GM19372 (cell line): ENCODE measurements at regions not wholly inside any gene's neighbourhood (a gene's known extent, or its start where the extent isn't known, plus 50 kb on each side); places are given as distances from the start of the nearest gene placed in this dataset.

ENCODE experiments used
- ATAC-seq: cut with Tn5 transposase; IDR thresholded peaks from one replicate; pipeline ENCODE4 v1.9.1; 2021; ENCODE audit warnings: mild to moderate bottlenecking, low read depth, moderate library complexity; ENCODE audit not compliant: unreplicated experiment

DNA sequence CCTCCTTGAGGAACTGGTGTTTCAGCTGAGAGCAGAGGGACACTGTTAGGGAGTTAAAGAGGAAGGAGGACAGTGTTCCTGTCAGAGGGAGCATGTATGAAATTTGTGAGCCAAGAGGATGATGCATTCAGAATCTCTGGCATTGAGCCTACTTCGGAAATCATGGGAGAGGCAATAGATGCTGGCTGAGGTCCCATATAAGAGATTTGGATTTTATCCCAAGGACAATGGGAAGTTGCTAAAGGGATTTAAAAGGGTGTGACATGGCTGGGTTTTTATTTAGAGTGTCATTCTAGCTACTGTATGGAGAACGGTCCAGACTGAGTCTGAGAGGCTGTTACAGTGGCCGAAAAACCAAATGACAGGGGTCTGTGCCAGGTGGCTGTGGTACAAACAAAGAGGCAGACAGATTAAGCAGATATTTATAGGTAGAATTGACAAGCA lies 403.2 kb upstream of the B3GALT2 start:
- ATAC-seq: no peak

GRCh38 chr1:193588311-193589082 lies 402.1 kb upstream of the B3GALT2 start:
- no peak for ATAC-seq

- ATAC-seq: no peak
Measured at GRCh38 chr1:193584731-193585239, 398.4 kb upstream of the B3GALT2 start.

GRCh38 chr1:193581341-193581740 lies 394.9 kb upstream of the B3GALT2 start:
- ATAC-seq: no peak

DNA sequence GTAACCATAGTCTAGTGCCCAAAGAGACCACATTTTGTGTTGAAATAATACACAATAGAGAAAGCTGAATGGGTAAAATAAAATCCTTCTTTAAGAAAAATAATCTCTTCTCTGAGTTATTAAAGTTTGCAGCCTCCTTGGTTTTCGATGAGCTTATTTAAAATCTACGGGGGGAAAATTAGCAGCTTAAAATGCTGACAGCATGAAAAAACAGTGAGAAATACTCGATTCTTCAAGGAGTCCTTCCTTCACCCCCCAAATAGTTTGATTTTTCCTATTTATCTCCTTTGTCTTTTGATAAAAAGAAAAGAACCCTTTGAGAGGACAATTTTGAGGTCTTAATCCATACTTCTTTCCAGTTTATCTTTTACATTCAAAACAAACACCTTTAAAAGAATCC lies 394.0 kb upstream of the B3GALT2 start:
- no peak for ATAC-seq

DNA sequence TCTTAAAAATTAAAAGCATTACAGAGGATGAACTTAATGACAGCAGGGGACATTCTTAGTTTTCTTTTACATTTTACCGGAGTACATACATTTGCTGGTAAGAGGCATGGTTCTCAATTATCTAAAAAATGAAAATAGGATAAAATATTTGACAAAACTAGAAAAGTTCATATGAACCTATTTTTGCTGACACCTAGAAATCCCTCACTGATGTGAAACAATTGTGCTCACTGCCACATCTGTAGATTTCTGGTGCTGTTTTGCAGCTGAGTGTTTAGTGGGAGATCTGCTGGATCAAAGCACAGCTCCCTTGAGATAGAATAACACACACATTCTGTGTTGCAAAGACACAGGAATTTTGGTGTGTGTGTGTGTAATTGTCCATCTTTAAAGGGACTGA lies 392.9 kb upstream of the B3GALT2 start:
- no peak for ATAC-seq

- ATAC-seq: no peak
Measured at GRCh38 chr1:193574913-193575312, 388.5 kb upstream of the B3GALT2 start.

GRCh38 chr1:193569983-193570269 lies 383.5 kb upstream of the B3GALT2 start:
- no peak for ATAC-seq

GRCh38 chr1:193569096-193569982 lies 382.9 kb upstream of the B3GALT2 start:
- ATAC-seq: peak; percentile 66

DNA sequence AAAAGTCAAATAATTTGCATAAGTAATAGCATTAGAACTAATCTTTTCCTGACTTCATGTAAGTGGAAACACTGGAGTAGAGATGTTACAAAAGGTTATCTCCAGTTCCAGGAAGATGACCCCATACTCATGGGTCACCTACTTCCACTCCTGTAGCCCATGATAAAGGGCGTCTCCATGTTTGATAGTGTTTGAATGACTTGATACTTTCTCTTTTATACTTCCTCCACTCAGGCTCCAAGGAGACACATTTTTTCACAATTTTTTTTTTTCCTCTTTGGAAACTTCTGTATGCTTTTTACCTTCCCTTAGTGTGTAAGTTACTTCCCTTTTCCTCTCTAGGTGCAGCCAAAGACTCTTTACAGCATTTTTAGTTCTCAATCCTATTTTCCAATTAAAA lies 382.1 kb upstream of the B3GALT2 start:
- no peak for ATAC-seq

DNA sequence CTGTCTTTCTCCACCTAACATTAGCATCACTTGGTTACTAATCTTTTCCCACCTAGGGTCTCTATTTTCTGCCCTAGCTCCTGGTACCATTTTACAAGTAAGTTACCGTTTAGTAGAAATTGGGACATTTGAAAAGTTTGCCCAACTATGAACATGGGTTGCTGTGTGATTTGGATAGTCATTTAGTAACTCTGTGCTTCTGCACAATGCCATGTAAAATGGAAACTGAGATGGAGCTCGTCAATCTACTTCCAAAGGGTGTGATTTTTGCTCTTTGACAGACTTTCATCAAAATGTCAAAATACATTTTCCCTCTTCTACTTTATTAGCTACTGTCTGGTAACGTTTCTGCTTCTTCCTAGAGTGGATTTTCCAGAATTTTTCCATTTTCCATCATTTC lies 381.5 kb upstream of the B3GALT2 start:
- no peak for ATAC-seq

- no peak for ATAC-seq
Measured at GRCh38 chr1:193566735-193567134, 380.3 kb upstream of the B3GALT2 start.

GRCh38 chr1:193565971-193566577 lies 379.7 kb upstream of the B3GALT2 start:
- no peak for ATAC-seq

DNA sequence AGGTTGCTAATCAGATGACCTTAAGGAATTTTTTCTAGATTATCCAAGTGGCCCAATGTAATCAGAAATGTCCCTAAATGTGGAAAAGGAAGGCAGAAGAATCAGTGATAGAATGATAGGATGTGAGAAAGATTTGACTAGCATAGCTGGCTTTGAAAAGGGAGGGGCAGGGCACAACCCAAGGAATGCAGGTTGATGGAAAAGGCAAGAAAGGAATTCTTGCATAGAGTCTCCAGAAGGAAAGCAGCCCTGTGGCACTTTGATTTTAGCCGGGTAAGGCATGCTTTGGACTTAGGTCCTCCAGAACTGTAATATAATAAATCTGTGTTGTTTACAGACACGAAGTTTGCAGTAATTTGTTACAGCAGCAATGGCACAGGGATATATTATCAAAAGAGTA lies 375.7 kb upstream of the B3GALT2 start:
- no peak for ATAC-seq

- no peak for ATAC-seq
Measured at GRCh38 chr1:193558491-193559028, 372.1 kb upstream of the B3GALT2 start.

DNA sequence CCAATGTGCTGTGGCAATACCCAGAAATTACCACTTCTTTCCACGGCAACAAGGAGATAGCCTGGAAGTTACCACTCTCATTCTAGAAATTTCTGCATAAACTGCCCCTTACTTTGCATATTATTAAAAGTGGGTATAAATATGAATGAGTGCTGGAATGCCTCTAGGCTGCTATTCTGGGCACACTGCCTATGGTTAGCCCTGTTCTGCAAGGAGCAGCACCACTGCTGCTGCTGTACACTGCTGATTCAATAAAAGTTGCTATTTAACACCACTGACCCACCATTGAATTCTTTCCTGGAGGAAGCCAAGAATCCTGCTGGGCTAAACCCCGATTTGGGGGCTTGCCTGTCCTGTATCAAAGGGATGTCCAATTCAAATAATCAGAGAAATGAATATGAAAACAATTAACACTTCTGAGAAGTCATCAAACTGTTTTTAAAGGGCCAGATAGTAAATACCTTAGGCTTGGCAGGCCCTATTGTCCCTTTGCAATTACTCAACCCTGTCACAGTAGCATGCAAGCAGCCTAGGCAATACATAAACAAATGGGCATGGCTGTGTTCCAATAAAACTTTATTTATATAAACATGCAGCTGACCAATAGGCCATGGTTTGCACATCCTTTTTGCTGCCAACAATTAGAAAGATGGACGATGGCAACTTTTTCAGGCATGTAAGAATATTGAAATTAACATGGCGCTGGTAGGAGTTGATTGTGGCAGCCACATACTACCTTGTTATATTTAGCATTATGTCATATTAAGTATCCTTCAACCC lies 369.4 kb upstream of the B3GALT2 start:
- no peak for ATAC-seq

GRCh38 chr1:193553564-193553963 lies 367.2 kb upstream of the B3GALT2 start:
- no peak for ATAC-seq

DNA sequence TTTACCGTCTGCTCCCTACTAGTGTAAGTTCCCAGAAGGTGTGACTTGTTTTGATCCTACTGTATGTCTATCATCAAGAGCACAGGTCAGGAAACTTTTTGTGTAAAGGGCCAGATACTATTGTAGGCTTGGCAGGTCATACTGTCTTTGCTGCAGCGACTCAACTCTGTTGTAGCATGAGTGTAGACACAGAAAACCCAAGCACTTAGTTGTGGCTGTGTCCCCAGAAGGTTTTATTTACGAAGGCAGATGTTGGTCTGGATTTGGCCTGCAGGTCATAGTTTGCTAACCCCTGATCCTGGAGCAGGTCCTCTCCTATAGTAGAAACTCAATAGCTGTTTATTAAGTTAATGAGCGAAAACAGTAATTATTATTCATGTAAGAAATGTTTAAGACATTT lies 365.9 kb upstream of the B3GALT2 start:
- no peak for ATAC-seq

GRCh38 chr1:193549081-193549480 lies 362.7 kb upstream of the B3GALT2 start:
- no peak for ATAC-seq

GRCh38 chr1:193545171-193545570 lies 358.8 kb upstream of the B3GALT2 start:
- no peak for ATAC-seq
